Astrocyte of the spinal cord (primary cell): ENCODE measurements at regions not wholly inside any gene's neighbourhood (a gene's known extent, or its start where the extent isn't known, plus 50 kb on each side); places are given as distances from the start of the nearest gene placed in this dataset.

ENCODE experiments used
- DNase-seq: peaks from one replicate; pipeline ENCODE4 v3.0.0; 2011; ENCODE audit warnings: low read depth, low spot score
- H3K4me3 ChIP-seq: 2 replicates; pipeline ENCODE4 v1.5.1; 2011; ENCODE audit warnings: low read depth, mild to moderate bottlenecking, low read length, moderate library complexity
- CTCF ChIP-seq: IDR thresholded peaks from 2 replicates; pipeline ENCODE4 v1.5.1; 2012; ENCODE audit warnings: low read depth, mild to moderate bottlenecking, low read length, inconsistent platforms
- in situ Hi-C: cut with HindIII; loops from 2 replicates; pipeline ENCODE4 v1.10.0; 2017; ENCODE audit warnings: low sequenced_read_pairs

GRCh38 chr4:129231945-129232588 lies 136.1 kb downstream of the C4orf33 start:
- in situ Hi-C loops: no loop called here
- TF ChIP-seq CTCF: no peak
- DNase-seq: no peak
- no peak overlapping the region for H3K4me3 ChIP-seq

- in situ Hi-C loops: no loop called here
- H3K4me3 ChIP-seq: no peak overlapping the region
- no peak for DNase-seq
- TF ChIP-seq CTCF: no peak
Observed at GRCh38 chr4:129232589-129233337, 136.8 kb downstream of the C4orf33 start.

- no peak overlapping the region for H3K4me3 ChIP-seq
- no peak for TF ChIP-seq CTCF
- DNase-seq: no peak
- in situ Hi-C loops: no loop called here
Observed at GRCh38 chr4:129233691-129234090, 137.7 kb downstream of the C4orf33 start.

GRCh38 chr4:129236351-129236750 lies 140.4 kb downstream of the C4orf33 start:
- no peak for TF ChIP-seq CTCF
- in situ Hi-C loops: no loop called here
- no peak overlapping the region for H3K4me3 ChIP-seq
- no peak for DNase-seq

- no peak for TF ChIP-seq CTCF
- H3K4me3 ChIP-seq: no peak overlapping the region
- in situ Hi-C loops: no loop called here
- peak; percentile 34 for DNase-seq
Observed at GRCh38 chr4:129239088-129239487, 143.1 kb downstream of the C4orf33 start.

GRCh38 chr4:129240816-129241215 lies 144.9 kb downstream of the C4orf33 start:
- TF ChIP-seq CTCF: no peak
- peak; percentile 36 for DNase-seq
- in situ Hi-C loops: no loop called here
- H3K4me3 ChIP-seq: no peak overlapping the region
